HCT116 (cell line): ENCODE measurements at regions not wholly inside any gene's neighbourhood (a gene's known extent, or its start where the extent isn't known, plus 50 kb on each side); places are given as distances from the start of the nearest gene placed in this dataset.

Experiments
- ATAC-seq: fragments of 200-7000 bp; cut with Tn5 transposase; 2 replicates; pipeline ENCODE4 v1.9.1; 2020; ENCODE audit warnings: mild to moderate bottlenecking, moderate library complexity
- BruUV-seq: library from RNA; stranded (reverse); fragments of 400-500 nt; replicated peaks from 2 replicates; lab custom pipeline; 2021; lab: Mats Ljungman, UMichigan
- CTCF ChIA-PET: fragments of 300-600 bp; sonication (Branson Sonifier 250); formaldehyde crosslinking; loops from one replicate; lab custom pipeline; 2021; ENCODE audit warnings: antibody characterized with exemption; lab: Charles Lee
- POLR2A ChIA-PET: fragments of 300-600, 350-600 bp; sonication (Branson Sonifier 250); formaldehyde crosslinking; loops from one replicate; lab custom pipeline; 2021; ENCODE audit warnings: antibody characterized with exemption; lab: Charles Lee
- RAD21 ChIA-PET, 2 experiments: fragments of 300-600 bp; sonication (Branson Sonifier 250); formaldehyde crosslinking; loops; one replicate each; lab custom pipeline; 2023; ENCODE audit warnings: low total read pairs in 2 of 2; ENCODE audit not compliant: uncharacterized antibody in 2 of 2, unreplicated experiment in 2 of 2, low non-redundant PET in 1 of 2; lab: Charles Lee
- DNase-seq: peaks from one replicate; pipeline ENCODE4 v3.0.0-alpha.2; 2010; ENCODE audit warnings: low read depth, low spot score
- H2AFZ ChIP-seq: fragments of 200-600 bp; shearing (Covaris generic), sonication (generic); 2 replicates; pipeline ENCODE4 v1.6.1; 2017; ENCODE audit warnings: low read depth, mixed run types, mixed read lengths, antibody characterized with exemption, low read length; ENCODE audit not compliant: poor library complexity, severe bottlenecking
- H3K27ac ChIP-seq: 2 replicates; pipeline ENCODE4 v1.5.1; 2012; ENCODE audit warnings: low read depth, low read length
- H3K27me3 ChIP-seq: fragments of 200-600 bp; sonication (generic); 2 replicates; pipeline ENCODE4 v1.6.1; 2016; ENCODE audit warnings: mixed run types, low read length, mixed read lengths; ENCODE audit not compliant: insufficient read depth
- H3K36me3 ChIP-seq, 2 experiments: fragments of 200-500 bp in 1 of 2; fragments of 200-600 bp in 1 of 2; sonication (Bioruptor generic) in 1 of 2; sonication (generic) in 1 of 2; 2 replicates each; pipeline versions ENCODE4 v1.5.1 to v1.6.1; 2014 to 2016; ENCODE audit warnings: low read length in 2 of 2, inconsistent platforms in 1 of 2, mixed read lengths in 1 of 2, mixed run types in 1 of 2; ENCODE audit not compliant: insufficient read depth in 2 of 2, control insufficient read depth in 1 of 2
- H3K4me1 ChIP-seq, 2 experiments: fragments of 200-600 bp in 1 of 2; sonication (generic) in 1 of 2; 2 replicates each; pipeline versions ENCODE4 v1.5.1 to v1.6.1; 2012 to 2017; ENCODE audit warnings: low read length in 2 of 2, inconsistent platforms in 1 of 2, mild to moderate bottlenecking in 1 of 2, mixed read lengths in 1 of 2, mixed run types in 1 of 2, moderate library complexity in 1 of 2; ENCODE audit not compliant: insufficient read depth in 2 of 2, control insufficient read depth in 1 of 2
- H3K4me2 ChIP-seq: fragments of 200-600 bp; sonication (generic); 2 replicates; pipeline ENCODE4 v1.6.1; 2017; ENCODE audit warnings: mixed run types, low read length, mixed read lengths
- H3K4me3 ChIP-seq, 2 experiments: fragments of 200-600 bp in 1 of 2; sonication (generic) in 1 of 2; replicated peaks in 1 of 2; 2 replicates each; pipeline ENCODE4 v1.5.1; 2011 to 2016; ENCODE audit warnings: low read length in 2 of 2, control low read depth in 1 of 2, low read depth in 1 of 2, mild to moderate bottlenecking in 1 of 2, mixed read lengths in 1 of 2, mixed run types in 1 of 2
- H3K79me2 ChIP-seq: fragments of 200-600 bp; sonication (generic); 2 replicates; pipeline ENCODE4 v1.6.1; 2017; ENCODE audit warnings: mild to moderate bottlenecking, mixed run types, low read length, moderate library complexity, mixed read lengths; ENCODE audit not compliant: insufficient read depth
- H3K9ac ChIP-seq: fragments of 200-600 bp; sonication (generic); 2 replicates; pipeline ENCODE4 v1.6.1; 2016; ENCODE audit warnings: low read length, mixed read lengths
- H3K9me2 ChIP-seq: fragments of 200-600 bp; sonication (generic), shearing (Covaris generic); 2 replicates; pipeline ENCODE4 v1.6.1; 2017; ENCODE audit warnings: mixed run types, mild to moderate bottlenecking, moderate library complexity; ENCODE audit not compliant: insufficient read depth
- H3K9me3 ChIP-seq, 2 experiments: fragments of 200-500 bp in 1 of 2; fragments of 200-600 bp in 1 of 2; sonication (Bioruptor generic) in 1 of 2; sonication (generic) in 1 of 2; 2 replicates each; pipeline ENCODE4 v1.6.1; 2014 to 2017; ENCODE audit warnings: low read length in 2 of 2, mixed read lengths in 2 of 2, inconsistent platforms in 1 of 2, low read depth in 1 of 2, mild to moderate bottlenecking in 1 of 2, mixed run types in 1 of 2, moderate library complexity in 1 of 2; ENCODE audit not compliant: control insufficient read depth in 1 of 2, insufficient read depth in 1 of 2
- H4K20me1 ChIP-seq: fragments of 200-600 bp; sonication (generic), shearing (Covaris generic); 2 replicates; pipeline ENCODE4 v1.6.1; 2017; ENCODE audit warnings: mixed run types, mild to moderate bottlenecking, moderate library complexity; ENCODE audit not compliant: insufficient read depth
- CBX3 ChIP-seq: IDR thresholded peaks from 2 replicates; pipeline ENCODE4 v1.6.1; 2012; ENCODE audit warnings: low read depth
- CEBPB ChIP-seq: IDR thresholded peaks from 2 replicates; pipeline ENCODE4 v1.6.1; 2012; ENCODE audit warnings: low read depth
- ELF1 ChIP-seq: IDR thresholded peaks from 2 replicates; pipeline ENCODE4 v1.6.1; 2012; ENCODE audit warnings: low read depth, borderline replicate concordance
- EZH2 ChIP-seq: fragments of 200-600 bp; sonication (generic); IDR thresholded peaks from 2 replicates; pipeline ENCODE4 v1.6.1; 2017; ENCODE audit warnings: antibody characterized with exemption, mixed run types
- FOSL1 ChIP-seq: IDR thresholded peaks from 2 replicates; pipeline ENCODE4 v1.6.1; 2012; ENCODE audit warnings: low read depth
- JUND ChIP-seq: IDR thresholded peaks from 2 replicates; pipeline ENCODE4 v1.6.1; 2012
- POLR2A ChIP-seq: IDR thresholded peaks from 2 replicates; pipeline ENCODE4 v1.7.0; 2011; ENCODE audit warnings: borderline replicate concordance; ENCODE audit not compliant: insufficient read depth, insufficient read length; ENCODE audit errors: extremely low read depth
- POLR2AphosphoS5 ChIP-seq: IDR thresholded peaks from 2 replicates; pipeline ENCODE4 v1.6.1; 2011; ENCODE audit warnings: mild to moderate bottlenecking, low read depth, low read length, moderate library complexity
- RAD21 ChIP-seq: IDR thresholded peaks from 2 replicates; pipeline ENCODE4 v1.6.1; 2012; ENCODE audit warnings: low read depth, mild to moderate bottlenecking
- SIN3A ChIP-seq: IDR thresholded peaks from 2 replicates; pipeline ENCODE4 v1.6.1; 2012; ENCODE audit warnings: low read depth
- SP1 ChIP-seq: IDR thresholded peaks from 2 replicates; pipeline ENCODE4 v1.6.1; 2012; ENCODE audit warnings: low read depth
- SRF ChIP-seq: IDR thresholded peaks from 2 replicates; pipeline ENCODE4 v1.6.1; 2012; ENCODE audit warnings: low read depth
- YY1 ChIP-seq: IDR thresholded peaks from 2 replicates; pipeline ENCODE4 v1.6.1; 2011; ENCODE audit warnings: low read length, low read depth, moderate library complexity, mild to moderate bottlenecking; ENCODE audit not compliant: insufficient replicate concordance; ENCODE audit errors: extremely low read depth
- ZBTB33 ChIP-seq: IDR thresholded peaks from 2 replicates; pipeline ENCODE4 v1.6.1; 2011; ENCODE audit warnings: mild to moderate bottlenecking, low read length, moderate library complexity; ENCODE audit not compliant: insufficient replicate concordance; ENCODE audit errors: extremely low read depth
- ZFX ChIP-seq: fragments of 450-650 bp; IDR thresholded peaks from 2 replicates; pipeline ENCODE4 v1.6.1; 2017
- ZNF274 ChIP-seq: fragments of 200-500 bp; sonication (Bioruptor generic); IDR thresholded peaks from 2 replicates; pipeline ENCODE4 v1.6.1; 2014; ENCODE audit warnings: mild to moderate bottlenecking, low read depth, low read length, inconsistent platforms
- intact Hi-C: fragments of 100-400 bp; cut with micrococcal nuclease; formaldehyde crosslinking; loops from 2 replicates; pipeline ENCODE4 v1.10.0; 2022
- TF ChIP-seq, protein P1 (sequence below): IDR thresholded peaks from 2 replicates; pipeline ENCODE4 v1.6.1; 2012
- TF ChIP-seq, protein P2 (sequence below), 3 experiments: fragments of 200-600 bp in 1 of 3; sonication (generic) in 1 of 3; IDR thresholded peaks in 2 of 3; conservative IDR thresholded peaks in 1 of 3; 2 replicates each; pipeline ENCODE4 v1.5.1; 2012 to 2017; ENCODE audit warnings: low read depth in 2 of 3, low read length in 2 of 3, antibody characterized with exemption in 1 of 3, borderline replicate concordance in 1 of 3, control low read depth in 1 of 3, mild to moderate bottlenecking in 1 of 3, mixed read lengths in 1 of 3, mixed run types in 1 of 3, moderate library complexity in 1 of 3; ENCODE audit not compliant: insufficient read depth in 1 of 3
- TF ChIP-seq, protein P3 (sequence below): IDR thresholded peaks from 2 replicates; pipeline ENCODE4 v1.6.1; 2012

DNA sequence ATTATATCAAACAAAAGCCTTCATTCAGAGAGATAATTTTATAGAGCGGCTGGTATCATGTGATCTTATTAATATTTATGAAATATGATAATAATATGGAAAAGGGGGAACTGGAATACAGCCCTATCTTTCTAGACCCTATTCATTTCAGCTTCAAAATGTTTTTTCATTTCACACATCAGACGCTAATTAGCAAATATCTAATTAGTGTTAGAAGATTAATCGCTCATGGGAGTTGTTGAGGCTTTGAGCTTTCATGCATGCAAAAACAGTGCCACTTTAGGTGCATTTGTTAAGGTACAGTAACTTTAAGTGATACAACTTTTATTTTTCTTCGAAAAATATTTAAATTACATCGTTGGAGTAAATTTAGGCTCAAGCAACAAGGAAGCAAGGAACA, 751.7 kb upstream of the WWC1 start (continued):
- TF ChIP-seq ZBTB33 = no peak
- no peak for TF ChIP-seq SP1
- no peak for TF ChIP-seq JUND
- TF ChIP-seq, protein P1, sequence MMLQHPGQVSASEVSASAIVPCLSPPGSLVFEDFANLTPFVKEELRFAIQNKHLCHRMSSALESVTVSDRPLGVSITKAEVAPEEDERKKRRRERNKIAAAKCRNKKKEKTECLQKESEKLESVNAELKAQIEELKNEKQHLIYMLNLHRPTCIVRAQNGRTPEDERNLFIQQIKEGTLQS = no peak
- TF ChIP-seq, protein P2, sequence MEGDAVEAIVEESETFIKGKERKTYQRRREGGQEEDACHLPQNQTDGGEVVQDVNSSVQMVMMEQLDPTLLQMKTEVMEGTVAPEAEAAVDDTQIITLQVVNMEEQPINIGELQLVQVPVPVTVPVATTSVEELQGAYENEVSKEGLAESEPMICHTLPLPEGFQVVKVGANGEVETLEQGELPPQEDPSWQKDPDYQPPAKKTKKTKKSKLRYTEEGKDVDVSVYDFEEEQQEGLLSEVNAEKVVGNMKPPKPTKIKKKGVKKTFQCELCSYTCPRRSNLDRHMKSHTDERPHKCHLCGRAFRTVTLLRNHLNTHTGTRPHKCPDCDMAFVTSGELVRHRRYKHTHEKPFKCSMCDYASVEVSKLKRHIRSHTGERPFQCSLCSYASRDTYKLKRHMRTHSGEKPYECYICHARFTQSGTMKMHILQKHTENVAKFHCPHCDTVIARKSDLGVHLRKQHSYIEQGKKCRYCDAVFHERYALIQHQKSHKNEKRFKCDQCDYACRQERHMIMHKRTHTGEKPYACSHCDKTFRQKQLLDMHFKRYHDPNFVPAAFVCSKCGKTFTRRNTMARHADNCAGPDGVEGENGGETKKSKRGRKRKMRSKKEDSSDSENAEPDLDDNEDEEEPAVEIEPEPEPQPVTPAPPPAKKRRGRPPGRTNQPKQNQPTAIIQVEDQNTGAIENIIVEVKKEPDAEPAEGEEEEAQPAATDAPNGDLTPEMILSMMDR (IDR thresholded peaks at IDR 0.05 in 2 of 3, conservative IDR thresholded peaks at IDR 0.05 in 1 of 3; ENCODE audit: borderline replicate concordance in 1 of 3, insufficient read depth in 1 of 3, low read depth in 2 of 3, low read length in 2 of 3) = no peak
- TF ChIP-seq CBX3 = no peak
- no peak for TF ChIP-seq SIN3A
- TF ChIP-seq, all 23 proteins: peak for 0

DNA sequence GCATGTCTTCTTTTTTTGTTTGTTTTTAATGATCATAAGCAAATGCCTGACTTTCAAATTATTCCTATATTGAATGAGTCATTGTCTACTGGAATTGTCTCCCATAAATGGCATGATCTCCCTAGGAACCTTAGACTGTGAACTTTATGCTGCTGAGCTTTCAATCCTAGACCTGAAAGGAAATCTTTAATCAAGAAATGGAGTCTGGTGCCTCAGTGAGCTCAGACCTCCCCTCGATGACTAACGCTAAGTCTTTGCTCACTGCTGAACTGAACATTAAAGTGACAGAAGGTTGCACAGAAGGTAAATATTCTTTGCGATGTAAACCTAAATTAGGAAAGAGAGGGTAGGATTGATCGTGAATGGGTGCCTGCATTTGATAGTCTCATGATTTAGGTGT, 745.2 kb upstream of the WWC1 start:
- no peaks in the 10 kb centered on the region for H3K36me3 ChIP-seq
- no peak overlapping the region for H3K4me2 ChIP-seq
- no peaks in the 10 kb centered on the region for H3K27me3 ChIP-seq
- H3K4me1 ChIP-seq = no peaks in the 10 kb centered on the region
- intact Hi-C loops = no loop called here
- H3K27ac ChIP-seq = no peak overlapping the region
- no TSS peak for BruUV-seq
- no peaks in the 10 kb centered on the region for H3K79me2 ChIP-seq
- H3K9me2 ChIP-seq = no peaks in the 10 kb centered on the region
- RAD21 ChIA-PET = no interaction called here
- POLR2A ChIA-PET = no interaction called here
- H3K4me3 ChIP-seq = no peak overlapping the region
- H3K9me3 ChIP-seq = no peaks in the 10 kb centered on the region
- no peaks in the 10 kb centered on the region for H4K20me1 ChIP-seq
- no peak overlapping the region for H2AFZ ChIP-seq
- no peak for TF ChIP-seq ZFX
- TF ChIP-seq CEBPB = no peak
- TF ChIP-seq EZH2 = no peak
- TF ChIP-seq CBX3 = no peak
- TF ChIP-seq, protein P3, sequence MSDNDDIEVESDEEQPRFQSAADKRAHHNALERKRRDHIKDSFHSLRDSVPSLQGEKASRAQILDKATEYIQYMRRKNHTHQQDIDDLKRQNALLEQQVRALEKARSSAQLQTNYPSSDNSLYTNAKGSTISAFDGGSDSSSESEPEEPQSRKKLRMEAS = no peak
- no peak for TF ChIP-seq ELF1
- TF ChIP-seq YY1 = no peak
- TF ChIP-seq RAD21 = no peak
- TF ChIP-seq POLR2A = no peak
- TF ChIP-seq SRF = no peak
- no peak for TF ChIP-seq ZNF274
- TF ChIP-seq FOSL1 = no peak
- TF ChIP-seq JUND = no peak
- TF ChIP-seq, protein P2 (IDR thresholded peaks at IDR 0.05 in 2 of 3, conservative IDR thresholded peaks at IDR 0.05 in 1 of 3; ENCODE audit: borderline replicate concordance in 1 of 3, insufficient read depth in 1 of 3, low read depth in 2 of 3, low read length in 2 of 3) = no peak
- TF ChIP-seq, protein P1 = no peak
- no peak for TF ChIP-seq POLR2AphosphoS5
- ATAC-seq = no peak
- H3K9ac ChIP-seq = no peak overlapping the region
- no peak for DNase-seq
- CTCF ChIA-PET = no interaction called here
